ENCODE measurements at regions not wholly inside any gene's neighbourhood (a gene's known extent, or its start where the extent isn't known, plus 50 kb on each side); places are given as distances from the start of the nearest gene placed in this dataset.

DNA sequence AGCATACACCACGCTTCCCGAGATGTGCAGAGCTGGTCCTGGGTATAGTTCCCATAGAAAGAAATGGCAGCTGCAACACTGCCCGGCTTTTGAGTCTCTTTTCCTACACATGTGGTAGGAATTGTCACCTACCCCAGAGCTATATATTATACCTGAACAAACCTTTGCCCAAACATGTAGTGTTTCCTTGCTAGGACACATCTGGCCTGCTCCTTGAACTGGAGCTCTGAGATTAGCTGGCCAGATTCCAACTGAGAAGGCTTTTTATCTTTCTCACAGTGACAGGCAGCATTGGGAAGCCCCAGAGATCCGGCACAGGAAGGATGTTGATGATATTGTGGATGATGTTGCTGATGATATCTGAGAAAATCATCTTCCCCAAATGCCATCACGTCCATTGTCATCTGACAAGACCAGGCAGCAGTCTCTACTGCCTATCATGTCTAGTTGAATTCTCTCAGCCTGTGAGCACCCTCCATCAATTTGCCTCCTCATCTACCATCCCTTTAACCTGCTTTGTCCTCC lies 115.0 kb upstream of the SMYD2 start:
- TF ChIP-seq POLR2A (IDR thresholded peaks at IDR 0.05; ENCODE audit: low read depth, low read length) (no peak), TAF1 (IDR thresholded peaks at IDR 0.05; ENCODE audit: low read depth, low read length) (no peak), POLR2AphosphoS5 (IDR thresholded peaks at IDR 0.05; ENCODE audit: low read depth, low read length) (no peak), SPI1 (IDR thresholded peaks at IDR 0.05; ENCODE audit: low read depth, low read length) (no peak), PAX5 (IDR thresholded peaks at IDR 0.05; ENCODE audit: insufficient read depth, low read length, severe bottlenecking) (no peak)

Data from GM12891 (cell line).